PFSK-1 (cell line): ENCODE measurements at regions not wholly inside any gene's neighbourhood (a gene's known extent, or its start where the extent isn't known, plus 50 kb on each side); places are given as distances from the start of the nearest gene placed in this dataset.

Experiments used
- POLR2AphosphoS5 ChIP-seq: IDR thresholded peaks from 2 replicates; pipeline ENCODE4 v1.6.1; 2012; ENCODE audit warnings: low read depth, mild to moderate bottlenecking, control low read depth, low read length, moderate library complexity
- SIN3A ChIP-seq: IDR thresholded peaks from 2 replicates; pipeline ENCODE4 v1.6.1; 2012; ENCODE audit warnings: mild to moderate bottlenecking, low read length, moderate library complexity, borderline replicate concordance; ENCODE audit not compliant: insufficient read depth
- TF ChIP-seq, protein P1 (sequence below), 2 experiments: IDR thresholded peaks; 2 replicates each; pipeline versions ENCODE4 v1.6.1 to v1.8.0; 2011 to 2012; ENCODE audit warnings: low read depth in 2 of 2, low read length in 2 of 2, control low read depth in 1 of 2, inconsistent platforms in 1 of 2, mild to moderate bottlenecking in 1 of 2, moderate library complexity in 1 of 2; ENCODE audit not compliant: insufficient read depth in 1 of 2

DNA sequence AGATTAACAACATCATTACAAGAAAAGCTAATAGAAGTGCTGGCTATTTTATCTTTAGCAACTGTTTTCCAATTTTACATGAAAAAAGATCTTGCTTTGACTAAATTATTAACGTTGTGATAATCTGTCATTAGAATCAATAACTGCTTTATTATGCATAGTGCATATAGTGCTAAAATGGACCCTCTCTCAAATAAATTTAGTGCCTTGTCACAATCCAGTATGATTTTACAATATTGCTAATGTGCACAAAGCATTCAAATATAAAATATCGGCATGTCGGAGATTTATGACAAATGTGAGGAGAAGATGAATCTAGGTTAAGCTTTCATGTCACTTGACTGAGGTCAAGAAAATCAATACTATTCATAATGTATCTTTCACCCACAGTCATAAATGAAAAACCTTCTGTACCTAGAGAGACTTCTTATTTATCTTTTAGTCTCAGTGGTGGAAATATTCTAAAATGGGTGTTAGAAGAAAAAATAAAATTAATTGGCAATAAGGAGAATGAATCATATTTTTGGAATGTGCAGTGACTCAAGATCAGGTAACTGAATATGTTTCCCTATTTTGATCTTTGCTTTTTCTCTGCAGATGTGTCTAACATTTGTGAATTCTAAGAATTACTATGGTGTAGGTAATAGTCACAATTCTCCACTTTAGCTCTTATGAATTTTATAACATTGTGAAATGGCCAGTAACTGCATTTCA is 672.9 kb upstream of the GRAMD2B start:
- no peak for TF ChIP-seq POLR2AphosphoS5
- TF ChIP-seq, protein P1, sequence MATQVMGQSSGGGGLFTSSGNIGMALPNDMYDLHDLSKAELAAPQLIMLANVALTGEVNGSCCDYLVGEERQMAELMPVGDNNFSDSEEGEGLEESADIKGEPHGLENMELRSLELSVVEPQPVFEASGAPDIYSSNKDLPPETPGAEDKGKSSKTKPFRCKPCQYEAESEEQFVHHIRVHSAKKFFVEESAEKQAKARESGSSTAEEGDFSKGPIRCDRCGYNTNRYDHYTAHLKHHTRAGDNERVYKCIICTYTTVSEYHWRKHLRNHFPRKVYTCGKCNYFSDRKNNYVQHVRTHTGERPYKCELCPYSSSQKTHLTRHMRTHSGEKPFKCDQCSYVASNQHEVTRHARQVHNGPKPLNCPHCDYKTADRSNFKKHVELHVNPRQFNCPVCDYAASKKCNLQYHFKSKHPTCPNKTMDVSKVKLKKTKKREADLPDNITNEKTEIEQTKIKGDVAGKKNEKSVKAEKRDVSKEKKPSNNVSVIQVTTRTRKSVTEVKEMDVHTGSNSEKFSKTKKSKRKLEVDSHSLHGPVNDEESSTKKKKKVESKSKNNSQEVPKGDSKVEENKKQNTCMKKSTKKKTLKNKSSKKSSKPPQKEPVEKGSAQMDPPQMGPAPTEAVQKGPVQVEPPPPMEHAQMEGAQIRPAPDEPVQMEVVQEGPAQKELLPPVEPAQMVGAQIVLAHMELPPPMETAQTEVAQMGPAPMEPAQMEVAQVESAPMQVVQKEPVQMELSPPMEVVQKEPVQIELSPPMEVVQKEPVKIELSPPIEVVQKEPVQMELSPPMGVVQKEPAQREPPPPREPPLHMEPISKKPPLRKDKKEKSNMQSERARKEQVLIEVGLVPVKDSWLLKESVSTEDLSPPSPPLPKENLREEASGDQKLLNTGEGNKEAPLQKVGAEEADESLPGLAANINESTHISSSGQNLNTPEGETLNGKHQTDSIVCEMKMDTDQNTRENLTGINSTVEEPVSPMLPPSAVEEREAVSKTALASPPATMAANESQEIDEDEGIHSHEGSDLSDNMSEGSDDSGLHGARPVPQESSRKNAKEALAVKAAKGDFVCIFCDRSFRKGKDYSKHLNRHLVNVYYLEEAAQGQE (IDR thresholded peaks at IDR 0.05; ENCODE audit: insufficient read depth in 1 of 2, low read depth in 2 of 2, low read length in 2 of 2), result no peak
- no peak for TF ChIP-seq SIN3A
